SU-DHL-6 (cell line): ENCODE measurements at regions not wholly inside any gene's neighbourhood (a gene's known extent, or its start where the extent isn't known, plus 50 kb on each side); places are given as distances from the start of the nearest gene placed in this dataset.

ENCODE experiments used
- H2AFZ ChIP-seq: fragments of 200-600 bp; sonication (generic); 2 replicates; pipeline ENCODE4 v1.6.1; 2014; ENCODE audit warnings: low read depth, mild to moderate bottlenecking, moderate library complexity, mixed read lengths, antibody characterized with exemption, low read length; ENCODE audit not compliant: severe bottlenecking
- H3F3A ChIP-seq: fragments of 200-600 bp; shearing (Covaris generic); 2 replicates; pipeline ENCODE4 v1.6.0; 2016; ENCODE audit warnings: antibody characterized with exemption, mild to moderate bottlenecking; ENCODE audit not compliant: insufficient read depth
- H3K27ac ChIP-seq: fragments of 200-600 bp; sonication (generic); 2 replicates; pipeline ENCODE4 v1.5.1; 2016; ENCODE audit warnings: low read depth, mild to moderate bottlenecking, low read length, moderate library complexity, mixed read lengths
- H3K27me3 ChIP-seq: fragments of 200-600 bp; sonication (generic), shearing (Covaris generic); 2 replicates; pipeline ENCODE4 v1.6.0; 2014; ENCODE audit warnings: mild to moderate bottlenecking, low read length
- H3K36me3 ChIP-seq: fragments of 200-600 bp; sonication (generic); 2 replicates; pipeline ENCODE4 v1.6.1; 2014; ENCODE audit warnings: mild to moderate bottlenecking, low read length, mixed read lengths
- H3K4me2 ChIP-seq: fragments of 300-600, 200-600 bp; shearing (Covaris generic), sonication (generic); 2 replicates; pipeline ENCODE4 v1.6.0; 2014; ENCODE audit warnings: low read length, low read depth, mild to moderate bottlenecking; ENCODE audit not compliant: poor library complexity, severe bottlenecking
- H3K4me3 ChIP-seq: fragments of 200-600 bp; sonication (generic); 2 replicates; pipeline ENCODE4 v1.5.1; 2014; ENCODE audit warnings: antibody characterized with exemption, low read length, mild to moderate bottlenecking, mixed read lengths; ENCODE audit not compliant: insufficient read depth, poor library complexity, severe bottlenecking
- H3K79me2 ChIP-seq: fragments of 200-600 bp; sonication (generic); 2 replicates; pipeline ENCODE4 v1.6.1; 2014; ENCODE audit warnings: mild to moderate bottlenecking, low read length, moderate library complexity; ENCODE audit not compliant: insufficient read depth
- H3K9ac ChIP-seq: fragments of 200-600 bp; sonication (generic); 2 replicates; pipeline ENCODE4 v1.7.0; 2014; ENCODE audit warnings: mild to moderate bottlenecking, low read length
- H3K9me2 ChIP-seq: fragments of 200-600 bp; sonication (generic); replicated peaks from 2 replicates; pipeline ENCODE4 v1.6.1; 2014; ENCODE audit warnings: low read length; ENCODE audit not compliant: insufficient read depth
- H3K9me3 ChIP-seq: fragments of 200-600 bp; sonication (generic); 2 replicates; pipeline ENCODE4 v1.6.1; 2014; ENCODE audit warnings: low read length, mixed read lengths; ENCODE audit not compliant: insufficient read depth
- H4K20me1 ChIP-seq: fragments of 200-600 bp; sonication (generic); 2 replicates; pipeline ENCODE4 v1.6.1; 2014; ENCODE audit warnings: low read depth, mild to moderate bottlenecking, antibody characterized with exemption, low read length, moderate library complexity, mixed read lengths
- CTCF ChIP-seq: fragments of 200-600 bp; sonication (generic); IDR thresholded peaks from one replicate; pipeline ENCODE4 v1.5.1; 2017; ENCODE audit warnings: antibody characterized with exemption, mild to moderate bottlenecking, low read length, moderate library complexity; ENCODE audit not compliant: insufficient read depth, poor library complexity, severe bottlenecking
- EZH2phosphoT487 ChIP-seq: fragments of 200-600 bp; sonication (generic), shearing (Covaris generic); conservative IDR thresholded peaks from 2 replicates; pipeline ENCODE4 v1.6.1; 2018; ENCODE audit warnings: mild to moderate bottlenecking, antibody characterized with exemption, low read length, moderate library complexity, mixed read lengths

DNA sequence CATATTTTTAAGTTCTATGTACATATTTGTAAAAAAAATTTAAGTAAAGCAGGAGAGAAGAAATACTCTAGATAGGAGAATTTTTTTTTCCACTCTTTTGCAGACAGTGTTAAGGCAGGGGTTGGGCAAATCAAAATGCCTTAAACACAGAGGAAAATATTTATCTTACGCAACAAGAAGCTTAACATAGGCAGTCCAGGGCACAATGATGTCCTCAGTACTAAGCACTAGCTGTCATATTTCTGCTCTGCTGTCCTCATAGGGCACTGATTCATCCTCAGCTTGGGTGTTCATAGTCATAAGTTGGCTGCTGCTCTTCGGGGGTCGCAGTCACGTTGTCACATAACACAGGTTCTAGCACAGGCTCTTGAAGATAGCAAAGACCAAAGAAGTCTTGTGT, 247.4 kb downstream of the PTBP2 start:
- no peaks in the 10 kb centered on the region for H4K20me1 ChIP-seq
- H2AFZ ChIP-seq, result no peak overlapping the region
- no peaks in the 10 kb centered on the region for H3K9me2 ChIP-seq
- no peak overlapping the region for H3K4me3 ChIP-seq
- no peaks in the 10 kb centered on the region for H3K79me2 ChIP-seq
- H3K36me3 ChIP-seq, result no peaks in the 10 kb centered on the region
- no peak overlapping the region for H3K27ac ChIP-seq
- H3K27me3 ChIP-seq, result no peaks in the 10 kb centered on the region
- H3K9ac ChIP-seq, result no peak overlapping the region
- H3K4me2 ChIP-seq, result no peak overlapping the region
- H3F3A ChIP-seq, result no peaks in the 10 kb centered on the region
- H3K9me3 ChIP-seq, result no peaks in the 10 kb centered on the region
- TF ChIP-seq CTCF, result no peak
- no peak for TF ChIP-seq EZH2phosphoT487

DNA sequence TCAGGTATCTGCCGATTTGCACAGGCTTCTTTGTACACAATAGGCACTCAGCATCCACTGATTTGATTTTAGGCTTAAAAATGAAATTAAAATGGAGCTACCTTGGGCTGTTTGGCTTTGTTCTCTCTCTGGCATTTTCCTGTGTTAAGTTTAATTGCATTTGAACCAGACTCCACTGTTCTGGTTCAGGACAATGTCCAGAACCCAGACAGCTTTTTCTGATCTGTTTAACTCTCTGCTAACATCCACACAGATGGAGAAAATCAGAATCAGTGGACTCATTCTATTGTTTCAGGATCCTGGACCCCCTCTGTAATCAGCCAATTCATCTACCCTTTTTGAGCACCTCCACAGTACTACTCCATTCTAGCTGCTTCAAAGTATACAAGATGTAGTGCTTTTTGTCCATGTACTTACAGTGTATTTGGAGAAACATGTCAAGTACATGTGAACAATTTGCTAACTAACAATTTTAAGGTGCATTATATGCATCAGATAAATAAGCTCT, 248.1 kb downstream of the PTBP2 start:
- Histone ChIP-seq H3K4me2 (no peak overlapping the region), H3K36me3 (no peaks in the 10 kb centered on the region), H3K9me3 (no peaks in the 10 kb centered on the region), H2AFZ (no peak overlapping the region), H3F3A (no peaks in the 10 kb centered on the region), H3K27ac (no peak overlapping the region), H3K9ac (no peak overlapping the region), H3K9me2 (no peaks in the 10 kb centered on the region), H3K79me2 (no peaks in the 10 kb centered on the region), H3K27me3 (no peaks in the 10 kb centered on the region), H3K4me3 (no peak overlapping the region), H4K20me1 (no peaks in the 10 kb centered on the region)
- TF ChIP-seq EZH2phosphoT487 (no peak), CTCF (no peak)

DNA sequence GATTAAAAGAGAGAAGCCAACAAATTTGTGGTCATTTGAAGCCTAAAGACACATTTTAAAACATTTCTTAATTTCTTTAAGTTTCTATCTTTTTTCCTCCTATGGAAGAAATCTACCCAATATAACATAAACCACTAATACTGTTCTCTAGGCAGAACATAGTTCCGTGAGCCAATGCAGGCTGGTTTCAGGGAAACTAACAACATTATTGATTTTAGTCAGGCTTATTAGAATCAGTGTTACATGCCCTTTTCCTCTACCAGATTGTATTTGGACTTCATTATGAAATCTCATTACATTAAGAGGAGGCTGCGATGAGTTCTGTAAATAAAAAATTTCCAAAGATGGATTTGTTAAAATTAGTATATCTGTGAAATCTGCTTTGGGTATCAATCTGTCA, 249.9 kb downstream of the PTBP2 start:
- H2AFZ ChIP-seq, result no peak overlapping the region
- no peaks in the 10 kb centered on the region for H4K20me1 ChIP-seq
- H3F3A ChIP-seq, result no peaks in the 10 kb centered on the region
- no peaks in the 10 kb centered on the region for H3K9me2 ChIP-seq
- no peaks in the 10 kb centered on the region for H3K27me3 ChIP-seq
- H3K36me3 ChIP-seq, result no peaks in the 10 kb centered on the region
- no peak overlapping the region for H3K4me2 ChIP-seq
- TF ChIP-seq EZH2phosphoT487 (no peak), CTCF (no peak)
- H3K4me3 ChIP-seq, result no peak overlapping the region
- no peaks in the 10 kb centered on the region for H3K9me3 ChIP-seq
- H3K27ac ChIP-seq, result no peak overlapping the region
- no peaks in the 10 kb centered on the region for H3K79me2 ChIP-seq
- no peak overlapping the region for H3K9ac ChIP-seq
